ENCODE measurements at regions not wholly inside any gene's neighbourhood (a gene's known extent, or its start where the extent isn't known, plus 50 kb on each side); places are given as distances from the start of the nearest gene placed in this dataset.

GRCh38 chr2:18860179-18860578, 270.8 kb upstream of the NT5C1B start:
- DNase-seq = no peak
- Mint-ChIP-seq H3K4me1 (no peaks in the 10 kb centered on the region), H3K9me3 (peaks cover 1% of the 10 kb centered on the region), H3K27ac (no peak overlapping the region), H3K36me3 (no peaks in the 10 kb centered on the region), H3K27me3 (no peaks in the 10 kb centered on the region), H3K4me3 (no peak overlapping the region)
- no peak for ATAC-seq (ENCODE audit: low read depth)
- POLR2A ChIA-PET = interaction anchor here (0.6 kb wide), 1 partner anchor 53 kb away, joined by 4 read pairs; no protein-coding TSS in a partner anchor

DNA sequence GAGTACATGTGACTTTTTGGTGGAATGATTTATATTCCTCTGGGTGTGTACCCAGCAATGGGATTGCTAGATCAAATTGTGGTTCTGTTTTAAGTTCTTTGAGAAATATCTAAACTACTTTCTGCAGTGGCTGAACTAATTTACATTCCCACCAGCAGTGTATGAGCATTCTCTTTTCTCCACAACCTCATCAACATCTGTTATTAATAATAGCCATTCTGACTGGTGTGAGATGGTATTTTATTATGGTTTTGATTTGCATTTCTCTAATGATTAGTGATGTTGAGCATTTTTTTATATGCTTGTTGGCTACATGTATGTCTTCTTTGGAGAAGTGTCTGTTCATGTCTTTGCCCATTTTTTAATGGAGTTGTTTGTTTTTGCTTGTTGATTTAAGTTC, 267.4 kb upstream of the NT5C1B start:
- POLR2A ChIA-PET = no interaction called here
- no peaks in the 10 kb centered on the region for H3K4me1 Mint-ChIP-seq
- H3K4me3 Mint-ChIP-seq = no peak overlapping the region
- DNase-seq (no peak), ATAC-seq (ENCODE audit: low read depth) (no peak)
- no peaks in the 10 kb centered on the region for H3K9me3 Mint-ChIP-seq
- H3K27ac Mint-ChIP-seq = no peak overlapping the region
- H3K27me3 Mint-ChIP-seq = no peaks in the 10 kb centered on the region
- no peaks in the 10 kb centered on the region for H3K36me3 Mint-ChIP-seq

GRCh38 chr2:18855027-18855426, 265.7 kb upstream of the NT5C1B start:
- no peak overlapping the region for H3K4me3 Mint-ChIP-seq

GRCh38 chr2:18849841-18850578, 260.6 kb upstream of the NT5C1B start:
- no peak overlapping the region for H3K27ac Mint-ChIP-seq
- no peaks in the 10 kb centered on the region for H3K9me3 Mint-ChIP-seq
- DNase-seq (no peak), ATAC-seq (ENCODE audit: low read depth) (no peak)
- H3K36me3 Mint-ChIP-seq = no peaks in the 10 kb centered on the region
- no peak overlapping the region for H3K4me3 Mint-ChIP-seq
- no peaks in the 10 kb centered on the region for H3K27me3 Mint-ChIP-seq
- H3K4me1 Mint-ChIP-seq = no peaks in the 10 kb centered on the region
- POLR2A ChIA-PET = no interaction called here

More at GRCh38 chr2:18855027-18855426, 265.7 kb upstream of the NT5C1B start:
- no peaks in the 10 kb centered on the region for H3K4me1 Mint-ChIP-seq
- no peak overlapping the region for H3K27ac Mint-ChIP-seq
- no peak for DNase-seq
- no peak for ATAC-seq (ENCODE audit: low read depth)
- no peaks in the 10 kb centered on the region for H3K27me3 Mint-ChIP-seq
- H3K36me3 Mint-ChIP-seq = no peaks in the 10 kb centered on the region
- POLR2A ChIA-PET = no interaction called here
- H3K9me3 Mint-ChIP-seq = no peaks in the 10 kb centered on the region

DNA sequence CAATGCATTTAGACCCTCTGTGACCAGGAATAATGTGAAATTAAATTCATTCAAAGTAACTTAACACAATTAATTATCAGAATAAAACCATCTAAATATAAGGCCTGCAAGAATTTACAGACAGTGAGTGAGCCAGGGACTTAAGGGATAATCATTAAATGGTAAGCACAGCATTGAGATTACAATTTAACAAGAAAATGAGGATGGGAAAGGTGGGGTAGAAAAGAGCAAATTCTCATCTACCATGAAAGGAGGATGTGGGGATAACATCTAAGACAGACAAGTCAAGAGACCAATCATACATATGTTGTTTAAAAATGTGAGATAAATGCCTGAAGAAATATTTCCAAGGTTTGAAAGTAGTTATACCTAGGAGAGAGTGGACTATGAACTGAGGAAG, 259.3 kb upstream of the NT5C1B start:
- Mint-ChIP-seq H3K36me3 (no peaks in the 10 kb centered on the region), H3K27me3 (no peaks in the 10 kb centered on the region), H3K4me1 (no peaks in the 10 kb centered on the region), H3K9me3 (no peaks in the 10 kb centered on the region), H3K27ac (no peak overlapping the region), H3K4me3 (no peak overlapping the region)
- ATAC-seq (ENCODE audit: low read depth) = no peak
- DNase-seq = no peak
- POLR2A ChIA-PET = no interaction called here

- H3K9me3 Mint-ChIP-seq = no peaks in the 10 kb centered on the region
- no peak for ATAC-seq (ENCODE audit: low read depth)
- no peaks in the 10 kb centered on the region for H3K27me3 Mint-ChIP-seq
- no peak for DNase-seq
- H3K36me3 Mint-ChIP-seq = no peaks in the 10 kb centered on the region
- H3K4me3 Mint-ChIP-seq = no peak overlapping the region
- H3K27ac Mint-ChIP-seq = no peak overlapping the region
- POLR2A ChIA-PET = no interaction called here
- H3K4me1 Mint-ChIP-seq = no peaks in the 10 kb centered on the region
Measured at GRCh38 chr2:18845854-18846445, 256.6 kb upstream of the NT5C1B start.

DNA sequence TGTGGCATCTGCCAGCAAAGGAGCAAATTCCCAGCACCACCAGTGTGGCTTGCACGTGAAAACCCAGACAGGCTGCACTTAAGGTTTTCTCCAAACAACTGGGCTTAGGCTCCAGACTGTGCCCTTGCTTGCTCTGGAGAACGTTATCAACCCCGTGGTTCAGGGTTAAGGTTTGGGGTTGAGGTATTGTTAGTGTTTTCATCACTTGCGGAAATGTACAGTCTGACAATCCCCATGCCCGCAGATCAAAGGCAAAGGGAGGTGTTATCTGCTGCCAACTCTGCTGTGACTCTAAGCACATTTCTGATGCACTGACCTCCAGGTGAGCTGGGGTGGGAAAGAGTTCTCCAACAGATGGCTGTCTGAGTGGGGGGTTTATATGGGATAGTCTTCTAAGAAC, 253.5 kb upstream of the NT5C1B start:
- no peak for ATAC-seq (ENCODE audit: low read depth)
- Mint-ChIP-seq H3K4me1 (no peaks in the 10 kb centered on the region), H3K4me3 (no peak overlapping the region), H3K9me3 (no peaks in the 10 kb centered on the region), H3K27ac (no peak overlapping the region), H3K36me3 (no peaks in the 10 kb centered on the region), H3K27me3 (no peaks in the 10 kb centered on the region)
- DNase-seq = no peak
- POLR2A ChIA-PET = no interaction called here

DNA sequence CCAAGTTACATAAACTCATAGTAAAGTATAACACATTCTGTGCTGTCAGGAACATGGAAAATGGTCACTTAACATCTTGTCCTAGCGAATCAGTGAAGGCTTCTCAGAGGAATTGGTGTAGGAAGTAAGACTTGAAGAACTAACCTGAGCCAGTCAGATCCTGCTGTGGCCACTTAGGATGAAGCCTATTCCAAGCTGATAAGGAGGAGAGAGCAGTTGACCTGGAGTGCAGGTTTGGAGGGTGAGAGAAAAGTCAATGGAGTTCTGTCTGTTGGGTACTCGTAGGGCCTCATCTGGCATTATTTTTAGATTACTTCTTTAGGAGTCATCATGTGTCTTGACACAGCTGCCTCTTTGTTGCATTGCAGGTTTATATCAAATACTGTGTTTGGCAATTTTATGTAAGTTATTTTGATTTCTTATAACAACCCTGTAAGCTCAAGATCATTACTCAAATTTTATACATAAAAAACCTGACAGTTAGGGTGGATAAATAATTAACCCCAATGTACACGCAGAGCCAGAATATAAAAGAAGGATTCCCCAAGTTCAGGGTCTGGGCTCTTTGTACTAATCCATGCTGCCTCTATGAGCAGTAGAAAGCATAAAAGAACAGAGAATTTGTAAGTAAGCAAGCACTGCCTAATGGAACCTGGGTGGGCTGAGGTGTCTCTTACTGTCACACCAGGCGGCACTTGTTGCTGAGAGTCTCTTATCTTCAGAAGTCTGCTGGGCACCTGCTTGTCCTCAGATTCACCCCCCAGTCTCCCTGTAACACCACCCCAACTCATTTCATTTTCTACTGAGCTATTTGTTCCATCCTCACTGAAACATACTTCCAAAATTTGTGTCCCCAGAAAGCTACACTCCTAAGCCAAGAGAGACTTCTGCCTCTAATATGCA, 252.1 kb upstream of the NT5C1B start:
- Mint-ChIP-seq H3K27me3 (no peaks in the 10 kb centered on the region), H3K4me3 (no peak overlapping the region), H3K4me1 (no peaks in the 10 kb centered on the region), H3K36me3 (no peaks in the 10 kb centered on the region), H3K9me3 (no peaks in the 10 kb centered on the region), H3K27ac (no peak overlapping the region)
- POLR2A ChIA-PET = no interaction called here
- no peak for ATAC-seq (ENCODE audit: low read depth)
- no peak for DNase-seq

GRCh38 chr2:18837240-18837639, 247.9 kb upstream of the NT5C1B start:
- Mint-ChIP-seq H3K36me3 (no peaks in the 10 kb centered on the region), H3K9me3 (no peaks in the 10 kb centered on the region), H3K27me3 (no peaks in the 10 kb centered on the region), H3K4me3 (no peak overlapping the region), H3K27ac (no peak overlapping the region), H3K4me1 (no peaks in the 10 kb centered on the region)
- no peak for DNase-seq
- POLR2A ChIA-PET = no interaction called here
- ATAC-seq (ENCODE audit: low read depth) = no peak

- H3K27me3 Mint-ChIP-seq = no peaks in the 10 kb centered on the region
- no peak overlapping the region for H3K4me3 Mint-ChIP-seq
- no peak overlapping the region for H3K27ac Mint-ChIP-seq
- DNase-seq (no peak), ATAC-seq (ENCODE audit: low read depth) (no peak)
- POLR2A ChIA-PET = no interaction called here
- no peaks in the 10 kb centered on the region for H3K9me3 Mint-ChIP-seq
- no peaks in the 10 kb centered on the region for H3K4me1 Mint-ChIP-seq
- H3K36me3 Mint-ChIP-seq = no peaks in the 10 kb centered on the region
Measured at GRCh38 chr2:18836436-18836835, 247.1 kb upstream of the NT5C1B start.

DNA sequence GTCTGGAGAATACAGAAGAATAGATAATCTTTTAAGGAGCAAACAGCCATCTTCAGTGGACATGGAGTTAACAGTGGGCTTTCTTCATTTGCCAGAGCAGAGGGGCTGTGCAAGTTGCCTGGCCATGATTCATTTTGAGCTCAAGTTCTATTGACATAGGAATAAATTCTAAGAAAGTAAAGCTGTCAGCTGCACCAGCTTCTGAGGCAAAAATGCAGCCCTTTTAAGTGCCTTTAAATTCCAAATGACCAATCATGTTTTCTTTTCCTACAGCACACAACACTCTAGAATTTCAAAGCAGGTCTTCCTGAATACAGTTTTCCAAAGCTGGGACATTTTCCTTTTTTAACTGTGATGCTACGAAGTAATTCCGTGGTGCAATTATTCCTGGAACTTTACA, 246.4 kb upstream of the NT5C1B start:
- no peaks in the 10 kb centered on the region for H3K36me3 Mint-ChIP-seq
- no peak overlapping the region for H3K27ac Mint-ChIP-seq
- DNase-seq = no peak
- no peak for ATAC-seq (ENCODE audit: low read depth)
- H3K27me3 Mint-ChIP-seq = no peaks in the 10 kb centered on the region
- no peaks in the 10 kb centered on the region for H3K9me3 Mint-ChIP-seq
- no peaks in the 10 kb centered on the region for H3K4me1 Mint-ChIP-seq
- POLR2A ChIA-PET = no interaction called here
- H3K4me3 Mint-ChIP-seq = no peak overlapping the region

GRCh38 chr2:18834341-18834740, 245.0 kb upstream of the NT5C1B start:
- H3K27ac Mint-ChIP-seq = no peak overlapping the region
- POLR2A ChIA-PET = no interaction called here
- ATAC-seq (ENCODE audit: low read depth) (no peak), DNase-seq (no peak)
- no peak overlapping the region for H3K4me3 Mint-ChIP-seq
- no peaks in the 10 kb centered on the region for H3K9me3 Mint-ChIP-seq
- no peaks in the 10 kb centered on the region for H3K27me3 Mint-ChIP-seq
- H3K36me3 Mint-ChIP-seq = no peaks in the 10 kb centered on the region
- H3K4me1 Mint-ChIP-seq = no peaks in the 10 kb centered on the region

DNA sequence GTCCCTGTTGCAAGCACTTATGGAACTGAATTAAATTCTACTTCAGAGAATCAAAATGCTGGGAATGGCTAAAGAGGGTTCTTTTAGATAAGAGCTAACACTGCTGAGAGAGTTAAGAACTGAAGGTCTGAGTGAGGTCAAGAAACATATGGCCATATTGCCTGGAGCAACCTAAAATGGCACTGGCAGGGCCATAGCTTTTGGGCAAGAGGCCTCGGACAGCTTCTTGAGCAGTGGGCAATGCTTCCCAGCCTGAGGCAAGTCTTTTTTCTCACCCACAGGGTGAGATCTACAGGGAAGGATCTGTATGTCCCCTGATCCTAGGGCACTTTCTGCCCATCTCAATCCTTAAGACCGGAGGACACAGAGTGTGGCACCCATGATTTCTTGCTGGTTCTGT, 244.6 kb upstream of the NT5C1B start:
- Mint-ChIP-seq H3K36me3 (no peaks in the 10 kb centered on the region), H3K27ac (no peak overlapping the region), H3K4me3 (no peak overlapping the region), H3K4me1 (no peaks in the 10 kb centered on the region), H3K27me3 (no peaks in the 10 kb centered on the region), H3K9me3 (no peaks in the 10 kb centered on the region)
- POLR2A ChIA-PET = no interaction called here
- DNase-seq (no peak), ATAC-seq (ENCODE audit: low read depth) (no peak)

Measured in activated naive CD8-positive, alpha-beta T cell treated with anti-CD3 and anti-CD28 coated beads, Interleukin-2, amount 10 ng/mL, durations not matched to agents 7 days and 5 days (primary cell).